HCT116 (cell line): ENCODE measurements at regions not wholly inside any gene's neighbourhood (a gene's known extent, or its start where the extent isn't known, plus 50 kb on each side); places are given as distances from the start of the nearest gene placed in this dataset.

Experiments used
- ATAC-seq: fragments of 200-7000 bp; cut with Tn5 transposase; 2 replicates; pipeline ENCODE4 v1.9.1; 2020; ENCODE audit warnings: mild to moderate bottlenecking, moderate library complexity
- BruUV-seq: library from RNA; stranded (reverse); fragments of 400-500 nt; replicated peaks from 2 replicates; lab custom pipeline; 2021; lab: Mats Ljungman, UMichigan
- CTCF ChIA-PET: fragments of 300-600 bp; sonication (Branson Sonifier 250); formaldehyde crosslinking; loops from one replicate; lab custom pipeline; 2021; ENCODE audit warnings: antibody characterized with exemption; lab: Charles Lee
- POLR2A ChIA-PET: fragments of 300-600, 350-600 bp; sonication (Branson Sonifier 250); formaldehyde crosslinking; loops from one replicate; lab custom pipeline; 2021; ENCODE audit warnings: antibody characterized with exemption; lab: Charles Lee
- RAD21 ChIA-PET, 2 experiments: fragments of 300-600 bp; sonication (Branson Sonifier 250); formaldehyde crosslinking; loops; one replicate each; lab custom pipeline; 2023; ENCODE audit warnings: low total read pairs in 2 of 2; ENCODE audit not compliant: uncharacterized antibody in 2 of 2, unreplicated experiment in 2 of 2, low non-redundant PET in 1 of 2; lab: Charles Lee
- DNase-seq: peaks from one replicate; pipeline ENCODE4 v3.0.0-alpha.2; 2010; ENCODE audit warnings: low read depth, low spot score
- H2AFZ ChIP-seq: fragments of 200-600 bp; shearing (Covaris generic), sonication (generic); 2 replicates; pipeline ENCODE4 v1.6.1; 2017; ENCODE audit warnings: low read depth, mixed run types, mixed read lengths, antibody characterized with exemption, low read length; ENCODE audit not compliant: poor library complexity, severe bottlenecking
- H3K27ac ChIP-seq: 2 replicates; pipeline ENCODE4 v1.5.1; 2012; ENCODE audit warnings: low read depth, low read length
- H3K27me3 ChIP-seq: fragments of 200-600 bp; sonication (generic); 2 replicates; pipeline ENCODE4 v1.6.1; 2016; ENCODE audit warnings: mixed run types, low read length, mixed read lengths; ENCODE audit not compliant: insufficient read depth
- H3K36me3 ChIP-seq, 2 experiments: fragments of 200-500 bp in 1 of 2; fragments of 200-600 bp in 1 of 2; sonication (Bioruptor generic) in 1 of 2; sonication (generic) in 1 of 2; 2 replicates each; pipeline versions ENCODE4 v1.5.1 to v1.6.1; 2014 to 2016; ENCODE audit warnings: low read length in 2 of 2, inconsistent platforms in 1 of 2, mixed read lengths in 1 of 2, mixed run types in 1 of 2; ENCODE audit not compliant: insufficient read depth in 2 of 2, control insufficient read depth in 1 of 2
- H3K4me1 ChIP-seq, 2 experiments: fragments of 200-600 bp in 1 of 2; sonication (generic) in 1 of 2; 2 replicates each; pipeline versions ENCODE4 v1.5.1 to v1.6.1; 2012 to 2017; ENCODE audit warnings: low read length in 2 of 2, inconsistent platforms in 1 of 2, mild to moderate bottlenecking in 1 of 2, mixed read lengths in 1 of 2, mixed run types in 1 of 2, moderate library complexity in 1 of 2; ENCODE audit not compliant: insufficient read depth in 2 of 2, control insufficient read depth in 1 of 2
- H3K4me2 ChIP-seq: fragments of 200-600 bp; sonication (generic); 2 replicates; pipeline ENCODE4 v1.6.1; 2017; ENCODE audit warnings: mixed run types, low read length, mixed read lengths
- H3K4me3 ChIP-seq, 2 experiments: fragments of 200-600 bp in 1 of 2; sonication (generic) in 1 of 2; replicated peaks in 1 of 2; 2 replicates each; pipeline ENCODE4 v1.5.1; 2011 to 2016; ENCODE audit warnings: low read length in 2 of 2, control low read depth in 1 of 2, low read depth in 1 of 2, mild to moderate bottlenecking in 1 of 2, mixed read lengths in 1 of 2, mixed run types in 1 of 2
- H3K79me2 ChIP-seq: fragments of 200-600 bp; sonication (generic); 2 replicates; pipeline ENCODE4 v1.6.1; 2017; ENCODE audit warnings: mild to moderate bottlenecking, mixed run types, low read length, moderate library complexity, mixed read lengths; ENCODE audit not compliant: insufficient read depth
- H3K9ac ChIP-seq: fragments of 200-600 bp; sonication (generic); 2 replicates; pipeline ENCODE4 v1.6.1; 2016; ENCODE audit warnings: low read length, mixed read lengths
- H3K9me2 ChIP-seq: fragments of 200-600 bp; sonication (generic), shearing (Covaris generic); 2 replicates; pipeline ENCODE4 v1.6.1; 2017; ENCODE audit warnings: mixed run types, mild to moderate bottlenecking, moderate library complexity; ENCODE audit not compliant: insufficient read depth
- H3K9me3 ChIP-seq, 2 experiments: fragments of 200-500 bp in 1 of 2; fragments of 200-600 bp in 1 of 2; sonication (Bioruptor generic) in 1 of 2; sonication (generic) in 1 of 2; 2 replicates each; pipeline ENCODE4 v1.6.1; 2014 to 2017; ENCODE audit warnings: low read length in 2 of 2, mixed read lengths in 2 of 2, inconsistent platforms in 1 of 2, low read depth in 1 of 2, mild to moderate bottlenecking in 1 of 2, mixed run types in 1 of 2, moderate library complexity in 1 of 2; ENCODE audit not compliant: control insufficient read depth in 1 of 2, insufficient read depth in 1 of 2
- H4K20me1 ChIP-seq: fragments of 200-600 bp; sonication (generic), shearing (Covaris generic); 2 replicates; pipeline ENCODE4 v1.6.1; 2017; ENCODE audit warnings: mixed run types, mild to moderate bottlenecking, moderate library complexity; ENCODE audit not compliant: insufficient read depth
- ATF3 ChIP-seq: IDR thresholded peaks from 2 replicates; pipeline ENCODE4 v1.6.1; 2012
- ELF1 ChIP-seq: IDR thresholded peaks from 2 replicates; pipeline ENCODE4 v1.6.1; 2012; ENCODE audit warnings: low read depth, borderline replicate concordance
- EZH2 ChIP-seq: fragments of 200-600 bp; sonication (generic); IDR thresholded peaks from 2 replicates; pipeline ENCODE4 v1.6.1; 2017; ENCODE audit warnings: antibody characterized with exemption, mixed run types
- SIN3A ChIP-seq: IDR thresholded peaks from 2 replicates; pipeline ENCODE4 v1.6.1; 2012; ENCODE audit warnings: low read depth
- TCF7L2 ChIP-seq: IDR thresholded peaks from 2 replicates; pipeline ENCODE4 v1.7.0; 2011; ENCODE audit warnings: borderline replicate concordance, inconsistent platforms; ENCODE audit not compliant: insufficient read depth, insufficient read length; ENCODE audit errors: extremely low read depth
- YY1 ChIP-seq: IDR thresholded peaks from 2 replicates; pipeline ENCODE4 v1.6.1; 2011; ENCODE audit warnings: low read length, low read depth, moderate library complexity, mild to moderate bottlenecking; ENCODE audit not compliant: insufficient replicate concordance; ENCODE audit errors: extremely low read depth
- ZNF274 ChIP-seq: fragments of 200-500 bp; sonication (Bioruptor generic); IDR thresholded peaks from 2 replicates; pipeline ENCODE4 v1.6.1; 2014; ENCODE audit warnings: mild to moderate bottlenecking, low read depth, low read length, inconsistent platforms
- intact Hi-C: fragments of 100-400 bp; cut with micrococcal nuclease; formaldehyde crosslinking; loops from 2 replicates; pipeline ENCODE4 v1.10.0; 2022
- TF ChIP-seq, protein P1 (sequence below): IDR thresholded peaks from 2 replicates; pipeline ENCODE4 v1.6.1; 2012
- TF ChIP-seq, protein P2 (sequence below), 3 experiments: fragments of 200-600 bp in 1 of 3; sonication (generic) in 1 of 3; IDR thresholded peaks in 2 of 3; conservative IDR thresholded peaks in 1 of 3; 2 replicates each; pipeline ENCODE4 v1.5.1; 2012 to 2017; ENCODE audit warnings: low read depth in 2 of 3, low read length in 2 of 3, antibody characterized with exemption in 1 of 3, borderline replicate concordance in 1 of 3, control low read depth in 1 of 3, mild to moderate bottlenecking in 1 of 3, mixed read lengths in 1 of 3, mixed run types in 1 of 3, moderate library complexity in 1 of 3; ENCODE audit not compliant: insufficient read depth in 1 of 3

- no peak overlapping the region for H2AFZ ChIP-seq
- no peaks in the 10 kb centered on the region for H3K9me3 ChIP-seq
- no peak overlapping the region for H3K9ac ChIP-seq
- no peaks in the 10 kb centered on the region for H3K79me2 ChIP-seq
- no peak for DNase-seq
- no peaks in the 10 kb centered on the region for H4K20me1 ChIP-seq
- no peak overlapping the region for H3K4me3 ChIP-seq
- H3K36me3 ChIP-seq: no peaks in the 10 kb centered on the region
- no peak overlapping the region for H3K4me2 ChIP-seq
- CTCF ChIA-PET: no interaction called here
- ATAC-seq: no peak
- H3K27ac ChIP-seq: no peak overlapping the region
- RAD21 ChIA-PET: no interaction called here
- POLR2A ChIA-PET: no interaction called here
- no peaks in the 10 kb centered on the region for H3K4me1 ChIP-seq
- no peak for TF ChIP-seq YY1
- TF ChIP-seq EZH2: no peak
- no peak for TF ChIP-seq TCF7L2
- TF ChIP-seq SIN3A: no peak
- TF ChIP-seq, protein P1, sequence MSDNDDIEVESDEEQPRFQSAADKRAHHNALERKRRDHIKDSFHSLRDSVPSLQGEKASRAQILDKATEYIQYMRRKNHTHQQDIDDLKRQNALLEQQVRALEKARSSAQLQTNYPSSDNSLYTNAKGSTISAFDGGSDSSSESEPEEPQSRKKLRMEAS: no peak
- TF ChIP-seq ZNF274: no peak
- TF ChIP-seq ELF1: no peak
- BruUV-seq: no TSS peak
- intact Hi-C loops: no loop called here
- H3K27me3 ChIP-seq: peaks cover 29% of the 10 kb centered on the region
- H3K9me2 ChIP-seq: no peaks in the 10 kb centered on the region
Measured at GRCh38 chr7:3117081-3117480, 73.4 kb upstream of the CARD11 start.

DNA sequence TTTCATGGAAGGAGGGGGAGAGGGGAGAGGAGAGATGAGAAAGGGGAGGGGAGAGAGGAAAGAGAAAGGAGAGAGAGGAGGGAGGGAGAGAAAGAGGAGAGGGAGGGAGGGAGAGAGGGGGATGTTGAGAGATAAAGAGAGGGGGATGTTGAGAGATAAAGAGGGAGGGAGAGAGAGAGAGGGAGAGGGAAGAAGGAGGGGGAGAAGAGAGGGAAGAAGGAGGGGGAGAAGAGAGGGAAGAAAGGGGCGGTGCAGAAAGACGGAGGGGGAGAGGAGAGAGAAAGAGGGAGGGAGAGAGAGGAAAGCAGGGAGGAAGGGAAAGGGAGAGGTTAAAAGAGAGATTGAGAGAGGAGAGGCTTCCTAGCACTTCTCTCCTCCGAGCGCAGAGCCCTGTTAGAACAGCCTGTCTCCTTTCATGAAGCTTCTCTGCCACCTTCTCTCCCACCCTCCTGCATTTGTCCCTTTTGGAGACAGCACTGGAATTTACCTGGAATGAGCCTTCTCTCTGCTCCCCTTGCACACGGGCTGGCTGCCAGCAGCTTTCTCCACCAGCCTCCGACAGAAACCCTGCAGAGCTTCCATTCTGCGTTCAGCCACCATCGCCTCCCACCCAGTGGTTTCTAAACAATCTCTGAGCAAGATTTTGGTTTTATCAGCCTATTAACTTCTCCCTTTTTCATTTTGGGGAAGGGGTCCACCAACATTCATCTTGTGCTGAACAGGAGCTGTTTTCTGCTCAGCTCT, 74.0 kb upstream of the CARD11 start:
- H3K4me2 ChIP-seq: no peak overlapping the region
- no peak for ATAC-seq

More for the DNA sequence above, 74.0 kb upstream of the CARD11 start:
- no peaks in the 10 kb centered on the region for H3K36me3 ChIP-seq
- BruUV-seq: no TSS peak
- no peak for DNase-seq
- no peak overlapping the region for H3K4me3 ChIP-seq
- H3K27ac ChIP-seq: no peak overlapping the region
- H2AFZ ChIP-seq: no peak overlapping the region
- RAD21 ChIA-PET: no interaction called here
- no peak for TF ChIP-seq ATF3
- TF ChIP-seq, protein P2, sequence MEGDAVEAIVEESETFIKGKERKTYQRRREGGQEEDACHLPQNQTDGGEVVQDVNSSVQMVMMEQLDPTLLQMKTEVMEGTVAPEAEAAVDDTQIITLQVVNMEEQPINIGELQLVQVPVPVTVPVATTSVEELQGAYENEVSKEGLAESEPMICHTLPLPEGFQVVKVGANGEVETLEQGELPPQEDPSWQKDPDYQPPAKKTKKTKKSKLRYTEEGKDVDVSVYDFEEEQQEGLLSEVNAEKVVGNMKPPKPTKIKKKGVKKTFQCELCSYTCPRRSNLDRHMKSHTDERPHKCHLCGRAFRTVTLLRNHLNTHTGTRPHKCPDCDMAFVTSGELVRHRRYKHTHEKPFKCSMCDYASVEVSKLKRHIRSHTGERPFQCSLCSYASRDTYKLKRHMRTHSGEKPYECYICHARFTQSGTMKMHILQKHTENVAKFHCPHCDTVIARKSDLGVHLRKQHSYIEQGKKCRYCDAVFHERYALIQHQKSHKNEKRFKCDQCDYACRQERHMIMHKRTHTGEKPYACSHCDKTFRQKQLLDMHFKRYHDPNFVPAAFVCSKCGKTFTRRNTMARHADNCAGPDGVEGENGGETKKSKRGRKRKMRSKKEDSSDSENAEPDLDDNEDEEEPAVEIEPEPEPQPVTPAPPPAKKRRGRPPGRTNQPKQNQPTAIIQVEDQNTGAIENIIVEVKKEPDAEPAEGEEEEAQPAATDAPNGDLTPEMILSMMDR (IDR thresholded peaks at IDR 0.05 in 2 of 3, conservative IDR thresholded peaks at IDR 0.05 in 1 of 3; ENCODE audit: borderline replicate concordance in 1 of 3, insufficient read depth in 1 of 3, low read depth in 2 of 3, low read length in 2 of 3): no peak
- H3K79me2 ChIP-seq: no peaks in the 10 kb centered on the region
- H3K27me3 ChIP-seq: peaks cover 29% of the 10 kb centered on the region
- H3K9ac ChIP-seq: no peak overlapping the region
- no peaks in the 10 kb centered on the region for H3K9me2 ChIP-seq
- H3K4me1 ChIP-seq: no peaks in the 10 kb centered on the region
- no peaks in the 10 kb centered on the region for H4K20me1 ChIP-seq
- H3K9me3 ChIP-seq: no peaks in the 10 kb centered on the region
- intact Hi-C loops: no loop called here
- CTCF ChIA-PET: no interaction called here
- POLR2A ChIA-PET: no interaction called here
